ENCODE measurements at regions not wholly inside any gene's neighbourhood (a gene's known extent, or its start where the extent isn't known, plus 50 kb on each side); places are given as distances from the start of the nearest gene placed in this dataset.

GRCh38 chrY:7730071-7730470 is 818.5 kb upstream of the AMELY start:
- Histone ChIP-seq H3K4me3 (ENCODE audit: low read length) (no peak overlapping the region), H3K36me3 (ENCODE audit: control insufficient read depth, insufficient read depth, low read length) (no peaks in the 10 kb centered on the region), H3K27me3 (ENCODE audit: control insufficient read depth, insufficient read depth, low read length, poor library complexity, severe bottlenecking) (no peaks in the 10 kb centered on the region), H3K4me1 (ENCODE audit: control insufficient read depth, insufficient read depth, low read length) (no peaks in the 10 kb centered on the region), H3K9me3 (ENCODE audit: control insufficient read depth, low read length) (no peaks in the 10 kb centered on the region), H3K9ac (ENCODE audit: extremely low read depth, low read length, poor library complexity, severe bottlenecking) (no peak overlapping the region), H3K27ac (ENCODE audit: low read depth, low read length) (no peak overlapping the region)
- DNase-seq: no peak
- Mint-ChIP-seq H3K27ac (no peak overlapping the region), H3K4me1 (no peaks in the 10 kb centered on the region), H3K27me3 (ENCODE audit: insufficient read depth) (no peaks in the 10 kb centered on the region), H3K9me3 (no peaks in the 10 kb centered on the region), H3K4me3 (no peak overlapping the region), H3K36me3 (ENCODE audit: low read depth) (no peaks in the 10 kb centered on the region)
- WGBS, 2 experiments (ENCODE audit: insufficient coverage in 1 of 2, insufficient read length in 1 of 2): 90 to 100% methylated on average over 1 to 2 of the region's 2 CpGs
- TF ChIP-seq CTCF (conservative IDR thresholded peaks at IDR 0.05): no peak

- 92 to 100% methylated on average over 1 to 8 of the region's 8 CpGs for WGBS, 2 experiments (ENCODE audit: insufficient coverage in 1 of 2, insufficient read length in 1 of 2)
- DNase-seq: no peak
- Histone ChIP-seq H3K9ac (ENCODE audit: extremely low read depth, low read length, poor library complexity, severe bottlenecking) (no peak overlapping the region), H3K4me3 (ENCODE audit: low read length) (no peak overlapping the region), H3K27me3 (ENCODE audit: control insufficient read depth, insufficient read depth, low read length, poor library complexity, severe bottlenecking) (no peaks in the 10 kb centered on the region), H3K4me1 (ENCODE audit: control insufficient read depth, insufficient read depth, low read length) (no peaks in the 10 kb centered on the region), H3K9me3 (ENCODE audit: control insufficient read depth, low read length) (no peaks in the 10 kb centered on the region), H3K27ac (ENCODE audit: low read depth, low read length) (no peak overlapping the region), H3K36me3 (ENCODE audit: control insufficient read depth, insufficient read depth, low read length) (no peaks in the 10 kb centered on the region)
- Mint-ChIP-seq H3K27ac (no peak overlapping the region), H3K4me1 (no peaks in the 10 kb centered on the region), H3K27me3 (ENCODE audit: insufficient read depth) (no peaks in the 10 kb centered on the region), H3K36me3 (ENCODE audit: low read depth) (no peaks in the 10 kb centered on the region), H3K9me3 (no peaks in the 10 kb centered on the region), H3K4me3 (no peak overlapping the region)
- TF ChIP-seq CTCF (conservative IDR thresholded peaks at IDR 0.05): no peak
These were observed 817.9 kb upstream of the AMELY start for GRCh38 chrY:7729318-7730011.

- no peak overlapping the region for H3K9ac ChIP-seq (ENCODE audit: extremely low read depth, low read length, poor library complexity, severe bottlenecking)
- no peaks in the 10 kb centered on the region for H3K4me1 Mint-ChIP-seq
- no peaks in the 10 kb centered on the region for H3K36me3 Mint-ChIP-seq (ENCODE audit: low read depth)
- H3K9me3 Mint-ChIP-seq: no peaks in the 10 kb centered on the region
- no peak overlapping the region for H3K4me3 ChIP-seq (ENCODE audit: low read length)
- no peak overlapping the region for H3K4me3 Mint-ChIP-seq
- H3K27ac ChIP-seq (ENCODE audit: low read depth, low read length): no peak overlapping the region
- 95% methylated on average over 2 of the region's 2 CpGs; no CpG with 5 or more reads in 1 of the 2 experiments for WGBS, 2 experiments (ENCODE audit: insufficient coverage in 1 of 2, insufficient read length in 1 of 2)
- no peaks in the 10 kb centered on the region for H3K4me1 ChIP-seq (ENCODE audit: control insufficient read depth, insufficient read depth, low read length)
- DNase-seq: no peak
- H3K27me3 ChIP-seq (ENCODE audit: control insufficient read depth, insufficient read depth, low read length, poor library complexity, severe bottlenecking): no peaks in the 10 kb centered on the region
- no peaks in the 10 kb centered on the region for H3K9me3 ChIP-seq (ENCODE audit: control insufficient read depth, low read length)
- H3K27ac Mint-ChIP-seq: no peak overlapping the region
- H3K36me3 ChIP-seq (ENCODE audit: control insufficient read depth, insufficient read depth, low read length): no peaks in the 10 kb centered on the region
- H3K27me3 Mint-ChIP-seq (ENCODE audit: insufficient read depth): no peaks in the 10 kb centered on the region
- TF ChIP-seq CTCF (conservative IDR thresholded peaks at IDR 0.05): no peak
These were observed 817.4 kb upstream of the AMELY start for GRCh38 chrY:7728935-7729317.
